Loucy (cell line): ENCODE measurements at regions not wholly inside any gene's neighbourhood (a gene's known extent, or its start where the extent isn't known, plus 50 kb on each side); places are given as distances from the start of the nearest gene placed in this dataset.
"Not testable (repeated sequence)": the region's sequence is repeated elsewhere in the genome, so short reads cannot be mapped to it uniquely, and the experiment has no call there.

Experiments
- H2AFZ ChIP-seq: fragments of 200-600 bp; sonication (generic); 2 replicates; pipeline ENCODE4 v1.6.0; 2016; ENCODE audit warnings: antibody characterized with exemption, mild to moderate bottlenecking, low read length, moderate library complexity
- H3F3A ChIP-seq: fragments of 200-600 bp; 2 replicates; pipeline ENCODE4 v1.6.0; 2016; ENCODE audit warnings: antibody characterized with exemption, low read depth, mild to moderate bottlenecking
- H3K27me3 ChIP-seq: fragments of 200-600 bp; sonication (generic); 2 replicates; pipeline ENCODE4 v1.6.1; 2014; ENCODE audit warnings: low read length, mild to moderate bottlenecking; ENCODE audit not compliant: insufficient read depth, poor library complexity, severe bottlenecking
- H3K36me3 ChIP-seq: fragments of 200-600 bp; sonication (generic); 2 replicates; pipeline ENCODE4 v1.6.1; 2016; ENCODE audit warnings: low read length; ENCODE audit not compliant: insufficient read depth
- H3K4me1 ChIP-seq: fragments of 200-600 bp; sonication (generic); 2 replicates; pipeline ENCODE4 v1.5.1; 2014; ENCODE audit warnings: low read length, mild to moderate bottlenecking; ENCODE audit not compliant: insufficient read depth, poor library complexity, severe bottlenecking
- H3K4me2 ChIP-seq: fragments of 200-600 bp; sonication (generic); 2 replicates; pipeline ENCODE4 v1.6.0; 2014; ENCODE audit warnings: antibody characterized with exemption, low read length, low read depth, mild to moderate bottlenecking; ENCODE audit not compliant: poor library complexity, severe bottlenecking
- H3K4me3 ChIP-seq: fragments of 200-600 bp; sonication (generic); 2 replicates; pipeline ENCODE4 v1.5.1; 2014; ENCODE audit warnings: low read length, mild to moderate bottlenecking, mixed read lengths; ENCODE audit not compliant: poor library complexity, severe bottlenecking
- H3K79me2 ChIP-seq: fragments of 200-600 bp; sonication (generic); 2 replicates; pipeline ENCODE4 v1.6.1; 2014; ENCODE audit warnings: low read length; ENCODE audit not compliant: insufficient read depth
- H3K9ac ChIP-seq: fragments of 200-600 bp; sonication (generic); 2 replicates; pipeline ENCODE4 v1.6.0; 2014; ENCODE audit warnings: mild to moderate bottlenecking, low read depth, low read length, moderate library complexity; ENCODE audit not compliant: poor library complexity, severe bottlenecking
- H3K9me2 ChIP-seq: fragments of 200-600 bp; sonication (generic); replicated peaks from 2 replicates; pipeline ENCODE4 v1.6.1; 2016; ENCODE audit warnings: low read depth, low read length, mixed read lengths
- H3K9me3 ChIP-seq: fragments of 200-600 bp; sonication (generic); 2 replicates; pipeline ENCODE4 v1.6.1; 2014; ENCODE audit warnings: mild to moderate bottlenecking, antibody characterized with exemption, low read length, low read depth; ENCODE audit not compliant: insufficient read depth
- H4K20me1 ChIP-seq: fragments of 200-600 bp; sonication (generic); 2 replicates; pipeline ENCODE4 v1.6.0; 2014; ENCODE audit warnings: antibody characterized with exemption, low read length, mild to moderate bottlenecking; ENCODE audit not compliant: insufficient read depth, poor library complexity, severe bottlenecking
- EZH2phosphoT487 ChIP-seq: fragments of 200-600 bp; IDR thresholded peaks from 2 replicates; pipeline ENCODE4 v1.6.1; 2018; ENCODE audit warnings: antibody characterized with exemption, mild to moderate bottlenecking, moderate library complexity, borderline replicate concordance
- TF ChIP-seq, protein P1 (sequence below): fragments of 200-600 bp; sonication (generic); conservative IDR thresholded peaks from 2 replicates; pipeline ENCODE4 v1.5.1; 2014; ENCODE audit warnings: mild to moderate bottlenecking, antibody characterized with exemption, low read length

- Histone ChIP-seq H3K4me3 (no peak overlapping the region), H3K9ac (no peak overlapping the region), H3K27me3 (no peaks in the 10 kb centered on the region), H3F3A (no peaks in the 10 kb centered on the region), H4K20me1 (no peaks in the 10 kb centered on the region), H2AFZ (no peak overlapping the region), H3K9me2 (no peaks in the 10 kb centered on the region), H3K4me2 (no peak overlapping the region), H3K4me1 (no peaks in the 10 kb centered on the region), H3K79me2 (no peaks in the 10 kb centered on the region), H3K36me3 (no peaks in the 10 kb centered on the region), H3K9me3 (no peaks in the 10 kb centered on the region)
- TF ChIP-seq EZH2phosphoT487 = no peak
- TF ChIP-seq, protein P1, sequence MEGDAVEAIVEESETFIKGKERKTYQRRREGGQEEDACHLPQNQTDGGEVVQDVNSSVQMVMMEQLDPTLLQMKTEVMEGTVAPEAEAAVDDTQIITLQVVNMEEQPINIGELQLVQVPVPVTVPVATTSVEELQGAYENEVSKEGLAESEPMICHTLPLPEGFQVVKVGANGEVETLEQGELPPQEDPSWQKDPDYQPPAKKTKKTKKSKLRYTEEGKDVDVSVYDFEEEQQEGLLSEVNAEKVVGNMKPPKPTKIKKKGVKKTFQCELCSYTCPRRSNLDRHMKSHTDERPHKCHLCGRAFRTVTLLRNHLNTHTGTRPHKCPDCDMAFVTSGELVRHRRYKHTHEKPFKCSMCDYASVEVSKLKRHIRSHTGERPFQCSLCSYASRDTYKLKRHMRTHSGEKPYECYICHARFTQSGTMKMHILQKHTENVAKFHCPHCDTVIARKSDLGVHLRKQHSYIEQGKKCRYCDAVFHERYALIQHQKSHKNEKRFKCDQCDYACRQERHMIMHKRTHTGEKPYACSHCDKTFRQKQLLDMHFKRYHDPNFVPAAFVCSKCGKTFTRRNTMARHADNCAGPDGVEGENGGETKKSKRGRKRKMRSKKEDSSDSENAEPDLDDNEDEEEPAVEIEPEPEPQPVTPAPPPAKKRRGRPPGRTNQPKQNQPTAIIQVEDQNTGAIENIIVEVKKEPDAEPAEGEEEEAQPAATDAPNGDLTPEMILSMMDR = peak; percentile 67
These were observed 82.9 kb downstream of the LAS1L start for GRCh38 chrX:65451663-65452062.

- Histone ChIP-seq H3K9me2 (no peaks in the 10 kb centered on the region), H3K4me3 (no peak overlapping the region), H2AFZ (no peak overlapping the region), H4K20me1 (no peaks in the 10 kb centered on the region), H3K4me2 (no peak overlapping the region), H3K9ac (no peak overlapping the region), H3K27me3 (no peaks in the 10 kb centered on the region), H3F3A (no peaks in the 10 kb centered on the region), H3K36me3 (no peaks in the 10 kb centered on the region), H3K79me2 (no peaks in the 10 kb centered on the region), H3K9me3 (no peaks in the 10 kb centered on the region; the same call in 1 of the 2 replicates), H3K4me1 (no peaks in the 10 kb centered on the region)
- TF ChIP-seq EZH2phosphoT487 = no peak
- TF ChIP-seq, protein P1 = no peak
These were observed 114.4 kb downstream of the LAS1L start for GRCh38 chrX:65420154-65420553.

DNA sequence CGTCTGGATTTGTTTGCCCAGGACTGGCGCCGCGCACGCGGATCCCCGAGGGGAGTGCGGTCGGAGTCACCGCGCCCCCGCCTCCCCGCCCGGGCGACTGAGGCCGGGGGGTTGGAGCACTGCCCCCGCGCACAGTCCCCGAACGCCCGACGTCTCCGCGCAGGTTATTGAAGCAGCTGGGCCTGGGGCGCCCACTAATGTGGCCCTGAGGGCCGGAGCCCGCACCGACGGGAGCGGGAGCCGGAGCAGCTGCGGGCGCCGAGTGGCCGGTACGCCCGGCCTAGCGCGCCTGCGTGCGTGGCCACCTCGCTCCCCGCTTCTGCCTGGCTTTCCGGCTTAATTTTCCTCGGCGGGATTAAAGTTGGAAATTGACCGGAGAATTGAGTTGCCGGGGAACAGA is 126.9 kb downstream of the LAS1L start:
- not testable (repeated sequence) for H4K20me1 ChIP-seq, H3K36me3 ChIP-seq, H3K9ac ChIP-seq, H3K9me2 ChIP-seq, H2AFZ ChIP-seq, H3K9me3 ChIP-seq, H3K4me1 ChIP-seq, H3K27me3 ChIP-seq, H3K4me2 ChIP-seq, H3K79me2 ChIP-seq, H3K4me3 ChIP-seq, H3F3A ChIP-seq

GRCh38 chrX:65407157-65407626 is 127.4 kb downstream of the LAS1L start:
- Histone ChIP-seq H3K36me3 (no peaks in the 10 kb centered on the region), H3K4me2 (no peak overlapping the region), H3K4me1 (no peaks in the 10 kb centered on the region), H3K9ac (no peak overlapping the region), H3K4me3 (no peak overlapping the region), H3K27me3 (no peaks in the 10 kb centered on the region), H4K20me1 (no peaks in the 10 kb centered on the region), H3F3A (no peaks in the 10 kb centered on the region), H3K9me3 (no peaks in the 10 kb centered on the region), H3K9me2 (no peaks in the 10 kb centered on the region), H2AFZ (no peak overlapping the region), H3K79me2 (no peaks in the 10 kb centered on the region)
- no peak for TF ChIP-seq EZH2phosphoT487
- TF ChIP-seq, protein P1 = no peak
